Uterus (tissue), 2 donors: ENCODE measurements at regions not wholly inside any gene's neighbourhood (a gene's known extent, or its start where the extent isn't known, plus 50 kb on each side); places are given as distances from the start of the nearest gene placed in this dataset.

Experiments used
- POLR2A ChIP-seq, 2 donors: fragments of 450-650 bp; IDR thresholded peaks; one replicate each; pipeline ENCODE4 v1.6.1; 2016; ENCODE audit warnings: antibody characterized with exemption in 2 of 2, mild to moderate bottlenecking in 1 of 2, moderate library complexity in 1 of 2
- TF ChIP-seq, protein P1 (sequence below), 4 experiments: fragments of 200-600 bp in 2 of 4; fragments of 450-650 bp in 2 of 4; sonication (generic) in 2 of 4; IDR thresholded peaks; one replicate each; pipeline ENCODE4 v1.5.1; 2016 to 2019; ENCODE audit warnings: antibody characterized with exemption in 4 of 4, mild to moderate bottlenecking in 2 of 4, moderate library complexity in 1 of 4

DNA sequence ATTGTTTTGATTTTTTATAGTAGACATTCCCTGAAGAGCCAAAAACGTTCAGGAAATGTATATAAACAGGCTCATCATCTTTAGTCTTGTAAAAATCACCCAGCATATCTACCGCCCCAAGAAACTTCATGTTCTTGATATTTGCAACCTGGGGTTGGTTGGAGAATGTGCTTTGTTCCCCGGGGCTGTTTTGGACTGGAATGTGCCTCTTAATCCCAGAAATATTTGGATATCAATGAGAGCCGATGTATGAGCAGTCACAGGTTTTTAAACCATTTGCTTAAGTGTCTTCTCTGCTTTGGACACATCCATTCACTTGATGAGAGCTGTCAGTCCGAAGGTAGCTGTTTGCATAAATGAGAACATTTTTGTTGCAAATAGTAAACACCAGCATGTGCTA, 449.7 kb downstream of the PCDH7 start:
- TF ChIP-seq, protein P1, sequence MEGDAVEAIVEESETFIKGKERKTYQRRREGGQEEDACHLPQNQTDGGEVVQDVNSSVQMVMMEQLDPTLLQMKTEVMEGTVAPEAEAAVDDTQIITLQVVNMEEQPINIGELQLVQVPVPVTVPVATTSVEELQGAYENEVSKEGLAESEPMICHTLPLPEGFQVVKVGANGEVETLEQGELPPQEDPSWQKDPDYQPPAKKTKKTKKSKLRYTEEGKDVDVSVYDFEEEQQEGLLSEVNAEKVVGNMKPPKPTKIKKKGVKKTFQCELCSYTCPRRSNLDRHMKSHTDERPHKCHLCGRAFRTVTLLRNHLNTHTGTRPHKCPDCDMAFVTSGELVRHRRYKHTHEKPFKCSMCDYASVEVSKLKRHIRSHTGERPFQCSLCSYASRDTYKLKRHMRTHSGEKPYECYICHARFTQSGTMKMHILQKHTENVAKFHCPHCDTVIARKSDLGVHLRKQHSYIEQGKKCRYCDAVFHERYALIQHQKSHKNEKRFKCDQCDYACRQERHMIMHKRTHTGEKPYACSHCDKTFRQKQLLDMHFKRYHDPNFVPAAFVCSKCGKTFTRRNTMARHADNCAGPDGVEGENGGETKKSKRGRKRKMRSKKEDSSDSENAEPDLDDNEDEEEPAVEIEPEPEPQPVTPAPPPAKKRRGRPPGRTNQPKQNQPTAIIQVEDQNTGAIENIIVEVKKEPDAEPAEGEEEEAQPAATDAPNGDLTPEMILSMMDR (IDR thresholded peaks at IDR 0.05), result no peak
- no peak for TF ChIP-seq POLR2A (IDR thresholded peaks at IDR 0.05)
